Right lobe of liver (tissue), 6 donors: ENCODE measurements at regions not wholly inside any gene's neighbourhood (a gene's known extent, or its start where the extent isn't known, plus 50 kb on each side); places are given as distances from the start of the nearest gene placed in this dataset.

Experiments used
- ATAC-seq, 4 donors: fragments of 200-7000 bp; cut with Tn5 transposase; one replicate each; pipeline ENCODE4 v1.9.1; 2020; ENCODE audit warnings: mild to moderate bottlenecking in 4 of 4, moderate library complexity in 4 of 4
- DNase-seq, 3 donors: peaks; one replicate each; pipeline ENCODE4 v3.0.0-alpha.2; 2020
- H3K27ac ChIP-seq, 3 donors: fragments of 200-600 bp; one replicate each; pipeline ENCODE4 v1.8.0; 2022
- H3K27me3 ChIP-seq, 2 donors: fragments of 200-600 bp; one replicate each; pipeline ENCODE4 v1.8.0; 2022
- H3K36me3 ChIP-seq, 4 donors: fragments of 200-600 bp; sonication (generic) in 1 of 4; one replicate each; pipeline versions ENCODE4 v1.5.1 to v1.8.0; 2017 to 2022; ENCODE audit warnings: control low read depth in 1 of 4
- H3K4me1 ChIP-seq, 4 donors: fragments of 200-600 bp; sonication (generic) in 1 of 4; one replicate each; pipeline versions ENCODE4 v1.5.1 to v1.8.0; 2017 to 2022; ENCODE audit warnings: control low read depth in 1 of 4
- H3K4me3 ChIP-seq, 3 donors: fragments of 200-600 bp; one replicate each; pipeline ENCODE4 v1.8.0; 2022
- H3K9me3 ChIP-seq, 4 donors: fragments of 200-600 bp; sonication (generic) in 1 of 4; one replicate each; pipeline versions ENCODE4 v1.5.1 to v1.8.0; 2017 to 2022; ENCODE audit warnings: control low read depth in 1 of 4
- CTCF ChIP-seq, 4 donors: fragments of 200-600 bp in 3 of 4; fragments of 450-650 bp in 1 of 4; IDR thresholded peaks; one replicate each; pipeline versions ENCODE4 v1.5.1 to v1.8.0; 2016 to 2022; ENCODE audit warnings: antibody characterized with exemption in 4 of 4, mild to moderate bottlenecking in 2 of 4
- POLR2A ChIP-seq: fragments of 450-650 bp; IDR thresholded peaks from one replicate; pipeline ENCODE4 v1.6.1; 2017; ENCODE audit warnings: antibody characterized with exemption, mild to moderate bottlenecking
- WGBS: methylation state at CpG from one replicate; pipeline ENCODE4 v1.1.6; 2018; ENCODE audit warnings: low coverage, low lambda C conversion rate; ENCODE audit not compliant: insufficient coverage; ENCODE audit errors: missing lambda C conversion rate; 5-methylcytosine and 5-hydroxymethylcytosine counted together
- intact Hi-C, 2 donors: fragments of 100-400 bp; cut with DNase I; formaldehyde crosslinking; loops; one replicate each; pipeline versions ENCODE4 v1.11.2 to v1.14.1; 2022
- donor health status: DM: no; HTN: yes; CAD: no.
- donor health status: DM: no; HTN: no; CAD: no.
- donor health status: DM: no; HTN: no; CAD: no.
- donor health status: DM: no; HTN: yes; CAD: no.
- donor health status: DM: no; HTN: yes; CAD: no.

DNA sequence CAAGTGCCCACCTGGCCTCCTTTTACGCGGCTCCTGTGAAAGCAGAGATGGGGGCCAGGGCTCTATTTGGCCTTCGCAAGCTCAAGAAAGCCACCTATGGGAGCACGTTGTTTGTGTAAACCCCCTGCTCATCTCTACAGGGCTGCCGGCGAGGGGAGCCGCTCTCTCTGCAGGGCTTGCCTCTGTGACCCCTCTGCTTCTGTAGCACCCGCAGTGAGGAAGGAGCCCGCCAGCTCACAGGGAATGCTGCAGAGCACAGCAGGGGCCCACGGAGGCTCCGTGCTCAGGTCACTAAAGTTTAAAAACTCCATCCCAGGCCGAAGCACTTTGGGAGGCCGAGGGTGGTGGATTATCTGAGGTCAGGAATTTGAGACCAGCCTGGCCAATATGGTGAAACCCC is 376.8 kb downstream of the IRX2 start:
- no peaks in the 10 kb centered on the region for H3K36me3 ChIP-seq
- TF ChIP-seq POLR2A (no peak), CTCF (IDR thresholded peaks at IDR 0.05) (no peak)
- WGBS, result 69% methylated on average over 7 of the region's 13 CpGs
- DNase-seq (no peak), ATAC-seq (no peak)
- no peaks in the 10 kb centered on the region for H3K4me1 ChIP-seq
- no peaks in the 10 kb centered on the region for H3K9me3 ChIP-seq
- no peak overlapping the region for H3K4me3 ChIP-seq
- no peaks in the 10 kb centered on the region for H3K27me3 ChIP-seq
- intact Hi-C loops, result no loop called here
- no peak overlapping the region for H3K27ac ChIP-seq

GRCh38 chr5:2373631-2374030 is 377.8 kb downstream of the IRX2 start:
- Histone ChIP-seq H3K36me3 (no peaks in the 10 kb centered on the region), H3K27ac (no peak overlapping the region), H3K4me3 (no peak overlapping the region), H3K4me1 (no peaks in the 10 kb centered on the region), H3K9me3 (no peaks in the 10 kb centered on the region), H3K27me3 (no peaks in the 10 kb centered on the region)
- intact Hi-C loops, result no loop called here
- 78% methylated on average over 4 of the region's 6 CpGs for WGBS
- no peak for DNase-seq
- no peak for ATAC-seq
- TF ChIP-seq CTCF (IDR thresholded peaks at IDR 0.05) (no peak), POLR2A (no peak)

GRCh38 chr5:2371419-2371710 is 380.1 kb downstream of the IRX2 start:
- Histone ChIP-seq H3K27me3 (no peaks in the 10 kb centered on the region), H3K27ac (no peak overlapping the region), H3K4me1 (no peaks in the 10 kb centered on the region), H3K36me3 (no peaks in the 10 kb centered on the region), H3K4me3 (no peak overlapping the region), H3K9me3 (no peaks in the 10 kb centered on the region)
- 81% methylated on average over 13 of the region's 14 CpGs for WGBS
- no peak for ATAC-seq
- DNase-seq, result no peak
- TF ChIP-seq CTCF (IDR thresholded peaks at IDR 0.05), result no peak
- TF ChIP-seq POLR2A, result no peak
- intact Hi-C loops, result no loop called here

GRCh38 chr5:2370626-2371418 is 380.7 kb downstream of the IRX2 start:
- intact Hi-C loops, result no loop called here
- Histone ChIP-seq H3K4me3 (no peak overlapping the region), H3K27me3 (no peaks in the 10 kb centered on the region), H3K27ac (no peak overlapping the region), H3K4me1 (no peaks in the 10 kb centered on the region), H3K9me3 (peaks cover 0 to under 1% (median 0%) of the 10 kb centered on the region in 4 donors), H3K36me3 (no peaks in the 10 kb centered on the region)
- DNase-seq, result no peak
- peak in 1 of 4 donors; percentile 29 for ATAC-seq
- 63% methylated on average over 4 of the region's 24 CpGs for WGBS
- TF ChIP-seq POLR2A (no peak), CTCF (IDR thresholded peaks at IDR 0.05) (no peak)

DNA sequence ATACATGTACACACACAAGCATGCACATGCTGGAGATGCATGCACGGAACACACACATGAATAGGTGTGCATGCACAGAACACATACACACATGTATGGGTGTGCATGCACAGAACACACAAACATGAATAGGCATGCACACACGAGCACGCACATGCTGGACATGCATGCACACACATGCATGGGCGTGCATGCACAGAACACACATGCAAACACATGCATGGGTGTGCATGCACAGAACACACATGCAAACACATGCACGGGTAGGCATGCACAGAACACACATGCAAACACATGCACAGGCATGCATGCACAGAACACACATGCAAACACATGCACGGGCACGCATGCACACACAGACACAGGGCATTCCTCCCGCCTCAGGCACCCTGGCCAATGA is 382.3 kb downstream of the IRX2 start:
- Histone ChIP-seq H3K9me3 (peaks cover 0 to 2% (median 0%) of the 10 kb centered on the region in 4 donors), H3K27me3 (no peaks in the 10 kb centered on the region), H3K27ac (no peak overlapping the region), H3K36me3 (no peaks in the 10 kb centered on the region), H3K4me3 (no peak overlapping the region), H3K4me1 (no peaks in the 10 kb centered on the region)
- no peak for TF ChIP-seq CTCF (IDR thresholded peaks at IDR 0.05)
- no peak for TF ChIP-seq POLR2A
- 76% methylated on average over 6 of the region's 8 CpGs for WGBS
- intact Hi-C loops, result no loop called here
- ATAC-seq, result no peak
- no peak for DNase-seq
